Hindlimb muscle (tissue), 1 donor: ENCODE measurements at regions not wholly inside any gene's neighbourhood (a gene's known extent, or its start where the extent isn't known, plus 50 kb on each side); places are given as distances from the start of the nearest gene placed in this dataset.

Experiments
- DNase-seq: peaks from one replicate; pipeline ENCODE4 v3.0.0-alpha.2; 2013

DNA sequence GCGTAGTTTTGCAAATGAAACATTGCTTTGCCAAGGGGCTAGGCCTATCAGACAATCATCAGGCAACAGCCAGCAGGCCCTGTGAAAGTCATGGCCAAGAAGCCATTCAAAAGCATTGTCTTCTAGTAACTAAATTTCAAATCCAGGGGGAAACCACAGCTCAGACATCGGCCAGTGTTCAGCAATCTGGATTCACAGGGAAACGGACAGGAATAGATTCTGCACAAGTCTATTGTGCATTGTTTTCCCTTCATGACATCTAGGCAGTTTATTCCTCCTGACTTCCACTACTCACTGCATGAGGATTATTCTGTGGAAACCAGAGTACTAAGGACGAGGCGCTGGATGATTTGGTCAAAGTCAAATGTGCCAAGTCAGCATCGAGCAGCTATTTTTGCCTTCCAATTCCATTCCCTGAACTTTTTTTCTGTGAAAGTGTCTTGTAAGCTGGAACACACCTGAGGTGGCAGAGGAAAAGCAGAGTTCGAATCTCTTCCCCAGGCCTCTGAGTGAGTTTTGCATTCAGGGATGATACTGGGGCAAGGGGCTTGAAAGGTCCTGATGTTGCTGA is 75.4 kb downstream of the VCPKMT start:
- DNase-seq, result no peak

DNA sequence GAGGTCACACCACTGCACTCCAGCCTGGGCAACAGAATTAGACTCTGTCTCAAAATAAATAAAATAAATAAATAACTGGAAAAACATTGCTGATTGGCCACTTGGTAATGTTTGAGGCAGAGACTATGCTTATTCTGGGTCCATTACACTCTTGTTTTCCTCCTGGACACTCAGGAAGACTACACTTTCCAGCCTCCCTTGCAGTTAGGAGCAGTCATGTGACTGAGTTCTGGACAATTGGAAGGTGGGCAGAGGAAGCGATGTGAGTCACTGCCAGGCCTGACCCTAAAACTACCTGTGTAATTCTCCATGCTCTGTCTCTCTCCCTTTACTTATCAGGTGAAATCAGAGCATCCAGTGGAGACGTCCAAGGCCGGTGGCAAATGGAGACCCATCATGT is 74.4 kb downstream of the VCPKMT start:
- no peak for DNase-seq

DNA sequence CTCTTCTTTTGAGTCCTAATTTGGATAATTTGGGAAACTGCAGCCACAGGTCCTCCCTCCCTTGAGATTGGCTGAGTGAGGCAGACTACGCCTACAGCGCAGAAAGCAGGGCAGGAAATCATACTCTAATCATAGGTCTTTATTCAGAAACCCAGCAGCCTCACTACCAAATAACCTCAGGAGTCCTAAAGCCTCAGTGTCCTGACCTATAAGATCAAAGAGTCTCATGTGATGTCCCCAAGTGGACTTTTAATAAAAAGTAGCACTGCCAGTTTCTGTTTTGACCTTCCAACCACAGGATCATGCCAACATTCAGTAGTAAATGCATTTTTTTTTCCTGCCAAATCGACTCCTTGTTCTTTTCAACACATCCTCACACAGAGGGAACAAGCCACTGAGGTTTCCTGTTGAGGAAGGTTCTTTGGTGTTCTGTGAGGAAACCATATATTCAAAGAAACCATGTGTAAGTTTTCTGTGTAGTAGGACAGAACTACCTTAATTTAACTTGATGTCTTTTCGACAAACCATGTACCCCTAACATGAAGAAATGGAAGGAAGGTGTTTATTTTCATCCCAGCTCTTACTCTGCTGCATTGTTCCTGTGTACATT is 72.2 kb downstream of the VCPKMT start:
- DNase-seq, result no peak

DNA sequence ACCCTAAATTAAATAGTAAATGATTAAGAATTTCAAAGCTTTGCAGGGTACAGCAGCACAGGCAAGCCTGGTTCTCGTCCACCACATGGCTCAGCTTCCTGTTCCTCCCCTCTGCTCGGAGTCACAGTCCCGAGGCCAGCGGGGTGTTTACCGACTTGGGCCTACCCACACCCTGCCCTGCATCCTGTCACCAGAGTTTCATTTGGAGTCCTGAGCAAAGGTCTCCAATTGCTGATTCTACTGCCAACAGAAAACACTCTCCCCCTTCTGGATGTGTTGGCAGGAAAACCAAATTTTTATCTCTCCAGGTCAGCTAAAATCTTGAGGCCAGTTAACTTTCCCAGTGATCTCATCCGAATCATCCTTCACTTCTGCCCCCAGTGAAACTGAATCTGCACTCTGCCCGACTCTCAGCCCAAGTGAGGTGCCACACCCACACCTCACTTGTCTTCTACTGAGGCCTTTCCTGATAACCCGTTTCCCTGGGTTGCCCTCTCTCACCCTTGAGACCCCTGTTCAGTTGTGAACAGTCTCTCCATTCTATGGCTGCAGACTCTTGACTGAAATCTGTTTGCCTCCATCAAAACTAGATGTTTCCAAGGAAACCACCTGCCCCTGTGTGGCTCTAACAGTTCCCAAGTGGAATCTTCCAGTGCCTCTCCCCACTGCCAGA is 71.2 kb downstream of the VCPKMT start:
- DNase-seq, result no peak

GRCh38 chr14:50045837-50046236 is 70.5 kb downstream of the VCPKMT start:
- no peak for DNase-seq

DNA sequence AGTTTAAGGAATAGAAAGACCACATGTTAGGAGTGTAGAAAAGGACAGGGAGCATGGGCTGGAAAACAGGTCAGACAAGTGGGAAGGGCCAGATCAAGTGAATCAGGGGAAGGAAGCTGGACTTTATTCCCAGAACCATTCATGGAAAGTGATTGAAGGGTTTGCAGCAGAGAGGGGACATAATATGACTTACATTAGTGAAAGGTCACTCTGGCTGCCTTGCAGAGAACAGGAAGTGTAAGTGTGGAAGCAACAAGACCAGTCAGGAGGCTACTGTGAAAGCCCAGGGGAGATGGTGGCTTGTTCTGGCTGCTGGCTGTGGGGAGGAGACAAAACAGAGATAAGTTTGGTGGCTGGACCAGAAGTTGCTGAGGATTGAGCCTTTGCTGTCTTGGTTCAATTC is 69.1 kb downstream of the VCPKMT start:
- no peak for DNase-seq

DNA sequence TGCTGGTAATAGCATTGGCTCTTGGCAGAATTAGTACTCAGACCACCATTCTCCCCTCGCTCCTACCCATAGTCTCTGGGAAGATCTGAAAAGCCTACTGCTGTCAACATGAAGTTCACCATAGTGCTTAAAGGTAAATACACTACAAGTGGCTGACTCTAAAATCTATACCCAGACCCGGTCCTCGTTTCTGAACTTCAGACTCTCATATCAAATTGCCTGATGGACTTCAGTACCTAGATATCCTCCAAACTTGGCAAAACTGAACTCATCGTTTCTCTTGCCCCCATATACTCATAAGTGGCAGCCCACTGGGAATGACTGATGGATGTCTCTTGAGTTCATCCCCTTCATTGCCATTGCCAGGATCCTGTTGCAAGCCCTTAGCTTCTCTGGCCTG is 67.3 kb downstream of the VCPKMT start:
- no peak for DNase-seq

DNA sequence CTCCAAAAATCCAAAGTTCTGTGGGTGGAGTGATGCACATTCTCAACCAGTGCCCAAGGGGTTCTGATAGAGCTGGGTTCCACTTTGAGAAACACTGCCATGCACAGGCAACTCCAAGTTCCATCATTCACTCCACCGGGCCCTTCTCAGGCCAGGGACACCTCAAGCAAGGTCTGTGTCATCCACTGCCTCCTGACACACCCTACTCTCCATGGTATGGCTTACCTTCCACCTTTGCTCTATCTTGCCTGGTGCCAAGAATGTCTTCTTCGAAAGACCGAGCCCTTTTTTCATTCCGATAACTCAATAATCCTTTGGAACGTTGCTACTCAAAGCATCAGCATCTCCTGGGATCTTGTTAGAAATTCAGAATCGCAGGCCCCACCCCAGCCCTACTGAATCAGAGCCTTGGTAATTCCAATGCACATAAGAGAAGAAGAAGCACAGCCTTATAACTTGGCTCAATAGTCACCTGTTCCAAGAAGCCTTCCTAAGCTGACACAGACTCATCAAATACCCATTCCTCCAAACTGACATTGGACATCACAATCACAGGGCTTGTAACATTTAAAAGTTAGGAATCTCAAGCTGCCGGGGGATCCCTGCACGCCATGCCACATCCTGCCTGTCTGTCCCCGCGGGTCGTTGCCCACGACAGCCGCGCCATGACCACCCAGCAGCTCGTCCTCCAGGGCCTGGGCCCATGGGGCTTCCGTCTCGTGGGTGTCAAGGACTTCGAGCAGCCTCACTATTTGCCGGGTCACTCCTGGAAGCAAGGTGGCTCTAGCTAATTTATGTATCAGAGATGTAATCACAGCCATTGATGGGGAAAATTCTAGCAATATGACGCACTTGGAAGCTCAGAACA is 66.4 kb downstream of the VCPKMT start:
- DNase-seq, result no peak

DNA sequence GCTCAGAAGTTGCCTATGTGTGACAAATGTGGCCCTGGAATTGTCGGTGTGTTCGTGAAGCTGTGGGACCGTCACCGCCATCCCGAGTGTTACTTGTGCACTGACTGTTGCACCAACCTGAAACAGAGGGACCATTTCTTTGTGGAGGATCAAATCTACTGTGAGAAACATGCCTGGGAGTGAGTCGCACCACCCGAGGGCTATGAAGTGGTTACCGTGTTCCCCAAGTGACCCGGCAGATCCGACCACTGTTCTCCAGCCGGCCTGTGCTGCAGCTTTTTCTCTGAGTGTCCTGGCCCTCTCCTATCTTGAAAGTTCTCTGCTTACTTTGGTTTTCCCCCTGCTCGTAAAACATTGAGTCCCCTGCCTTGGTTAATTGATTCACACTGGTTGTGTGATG is 65.3 kb downstream of the VCPKMT start:
- no peak for DNase-seq

GRCh38 chr14:50051706-50052105 is 64.7 kb downstream of the VCPKMT start:
- no peak for DNase-seq

GRCh38 chr14:50052517-50052916 is 63.9 kb downstream of the VCPKMT start:
- DNase-seq, result no peak

- no peak for DNase-seq
Observed at GRCh38 chr14:50053935-50054334, 62.4 kb downstream of the VCPKMT start.

GRCh38 chr14:50055461-50056228 is 60.7 kb downstream of the VCPKMT start:
- DNase-seq, result no peak

DNA sequence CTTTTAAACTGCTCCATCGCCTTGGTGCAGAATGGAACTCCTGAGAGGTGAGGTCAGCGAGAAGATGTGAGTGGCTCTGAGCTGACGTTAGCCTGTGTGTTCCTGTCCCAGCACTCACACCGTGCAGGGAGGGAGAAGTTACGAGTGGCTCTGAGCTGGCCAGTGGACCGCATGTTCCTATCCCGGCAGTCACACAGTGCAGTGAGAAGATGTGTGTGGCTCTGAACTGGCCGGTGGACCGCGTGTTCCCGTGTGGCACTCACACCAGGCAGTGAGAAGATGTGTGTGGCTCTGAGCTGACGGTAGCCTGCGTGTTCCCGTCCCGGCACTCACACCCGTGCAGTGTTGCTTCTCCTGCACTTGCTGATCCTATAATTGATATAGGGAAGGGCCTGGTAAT is 59.9 kb downstream of the VCPKMT start:
- no peak for DNase-seq

DNA sequence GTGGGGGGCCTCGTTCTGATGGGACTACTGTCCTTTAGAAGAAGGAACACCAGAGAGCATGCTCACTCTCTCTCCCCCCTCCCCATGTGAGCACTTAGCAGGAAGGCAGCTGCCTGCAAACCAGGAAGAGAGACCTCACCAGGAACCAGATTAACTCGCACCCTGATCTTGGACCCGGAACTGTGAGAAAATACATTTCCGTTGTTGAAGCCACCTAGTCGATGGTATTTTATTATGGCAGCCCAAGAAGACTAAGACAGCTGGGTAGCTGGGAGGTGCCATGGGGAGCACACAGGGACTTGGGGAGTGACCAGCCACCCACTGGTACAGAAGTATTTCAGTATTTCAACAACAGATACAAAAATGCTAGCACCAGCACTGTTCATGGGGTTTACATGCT is 59.0 kb downstream of the VCPKMT start:
- DNase-seq, result no peak

GRCh38 chr14:50058113-50058512 is 58.3 kb downstream of the VCPKMT start:
- DNase-seq, result no peak
